ENCODE measurements at regions not wholly inside any gene's neighbourhood (a gene's known extent, or its start where the extent isn't known, plus 50 kb on each side); places are given as distances from the start of the nearest gene placed in this dataset.

- TF ChIP-seq EZH2 (IDR thresholded peaks at IDR 0.05; ENCODE audit: borderline replicate concordance) (no peak), CTCF (IDR thresholded peaks at IDR 0.05; ENCODE audit: poor library complexity) (no peak)
Measured at GRCh38 chr2:63699549-63699839, 110.7 kb downstream of the MDH1 start.

Measured in hepatocyte (in vitro differentiated cells).